Mammary epithelial cell (primary cell): ENCODE measurements at regions not wholly inside any gene's neighbourhood (a gene's known extent, or its start where the extent isn't known, plus 50 kb on each side); places are given as distances from the start of the nearest gene placed in this dataset.
"Not testable (repeated sequence)": the region's sequence is repeated elsewhere in the genome, so short reads cannot be mapped to it uniquely, and the experiment has no call there.

Experiments
- EZH2 ChIP-seq: IDR thresholded peaks from 2 replicates; pipeline ENCODE4 v1.6.1; 2012; ENCODE audit warnings: low read length, inconsistent platforms, borderline replicate concordance
- TF ChIP-seq, protein P1 (sequence below), 2 donors: IDR thresholded peaks in 1 of 2; conservative IDR thresholded peaks in 1 of 2; 2 replicates each; pipeline ENCODE4 v1.5.1; 2011 to 2012; ENCODE audit warnings: inconsistent platforms in 2 of 2, low read length in 2 of 2, mild to moderate bottlenecking in 2 of 2, control low read depth in 1 of 2, low read depth in 1 of 2; ENCODE audit not compliant: insufficient read depth in 1 of 2; ENCODE audit errors: extremely low read depth in 1 of 2

DNA sequence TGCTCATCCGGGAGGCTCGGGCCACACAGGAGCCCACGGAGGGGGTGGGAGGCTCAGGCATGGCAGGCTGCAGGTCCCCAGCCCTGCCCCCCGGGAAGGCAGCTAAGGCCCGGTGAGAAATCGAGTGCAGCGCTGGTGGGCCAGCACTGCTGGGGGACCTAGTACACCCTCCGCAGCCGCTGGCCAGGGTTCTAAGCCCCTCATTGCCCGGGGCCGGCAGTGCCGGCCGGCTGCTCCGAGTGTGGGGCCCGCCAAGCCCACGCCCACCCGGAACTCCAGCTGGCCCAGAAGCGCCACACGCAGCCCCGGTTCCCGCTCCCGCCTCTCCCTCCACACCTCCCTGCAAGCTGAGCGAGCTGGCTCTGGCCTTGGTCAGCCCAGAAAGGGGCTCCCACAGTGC, 183.6 kb upstream of the ROBO1 start:
- TF ChIP-seq, protein P1, sequence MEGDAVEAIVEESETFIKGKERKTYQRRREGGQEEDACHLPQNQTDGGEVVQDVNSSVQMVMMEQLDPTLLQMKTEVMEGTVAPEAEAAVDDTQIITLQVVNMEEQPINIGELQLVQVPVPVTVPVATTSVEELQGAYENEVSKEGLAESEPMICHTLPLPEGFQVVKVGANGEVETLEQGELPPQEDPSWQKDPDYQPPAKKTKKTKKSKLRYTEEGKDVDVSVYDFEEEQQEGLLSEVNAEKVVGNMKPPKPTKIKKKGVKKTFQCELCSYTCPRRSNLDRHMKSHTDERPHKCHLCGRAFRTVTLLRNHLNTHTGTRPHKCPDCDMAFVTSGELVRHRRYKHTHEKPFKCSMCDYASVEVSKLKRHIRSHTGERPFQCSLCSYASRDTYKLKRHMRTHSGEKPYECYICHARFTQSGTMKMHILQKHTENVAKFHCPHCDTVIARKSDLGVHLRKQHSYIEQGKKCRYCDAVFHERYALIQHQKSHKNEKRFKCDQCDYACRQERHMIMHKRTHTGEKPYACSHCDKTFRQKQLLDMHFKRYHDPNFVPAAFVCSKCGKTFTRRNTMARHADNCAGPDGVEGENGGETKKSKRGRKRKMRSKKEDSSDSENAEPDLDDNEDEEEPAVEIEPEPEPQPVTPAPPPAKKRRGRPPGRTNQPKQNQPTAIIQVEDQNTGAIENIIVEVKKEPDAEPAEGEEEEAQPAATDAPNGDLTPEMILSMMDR (conservative IDR thresholded peaks at IDR 0.05 in 1 of 2, IDR thresholded peaks at IDR 0.05 in 1 of 2; ENCODE audit: extremely low read depth in 1 of 2, insufficient read depth in 1 of 2, low read depth in 1 of 2, low read length in 2 of 2): not testable (repeated sequence)
- not testable (repeated sequence) for TF ChIP-seq EZH2
